ENCODE measurements at regions not wholly inside any gene's neighbourhood (a gene's known extent, or its start where the extent isn't known, plus 50 kb on each side); places are given as distances from the start of the nearest gene placed in this dataset.
"Not testable (repeated sequence)": the region's sequence is repeated elsewhere in the genome, so short reads cannot be mapped to it uniquely, and the experiment has no call there.

- DNase-seq (ENCODE audit: low read depth in 2 of 2, low spot score in 1 of 2): no peak
These were observed 147.4 kb downstream of the TENT5C start for GRCh38 chr1:117753232-117753631.

- no peak for DNase-seq (ENCODE audit: low read depth in 2 of 2, low spot score in 1 of 2)
These were observed 147.8 kb downstream of the TENT5C start for GRCh38 chr1:117753652-117754051.

- DNase-seq (ENCODE audit: low read depth in 2 of 2, low spot score in 1 of 2): peak in 1 of 2 donors; percentile 9
These were observed 148.5 kb downstream of the TENT5C start for GRCh38 chr1:117754061-117754969.

DNA sequence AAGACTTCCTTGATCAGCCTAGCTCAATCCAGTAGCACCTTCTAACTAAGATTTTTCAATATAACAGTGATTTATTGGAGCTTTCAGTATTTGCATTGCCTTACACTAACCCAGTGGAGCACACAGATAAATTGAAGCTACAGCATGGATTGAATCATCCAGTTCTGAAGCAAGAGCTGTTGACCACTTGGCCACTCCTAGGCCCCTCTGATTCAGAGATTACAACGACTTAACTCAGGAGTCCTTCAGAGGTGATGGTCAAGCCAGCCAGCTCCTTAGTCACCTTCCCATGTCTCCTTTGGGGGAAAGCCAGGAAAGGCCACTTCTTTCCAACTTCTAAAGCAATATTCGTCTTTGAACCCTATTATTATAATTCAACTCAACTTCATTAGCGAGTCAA is 151.8 kb downstream of the TENT5C start:
- DNase-seq (ENCODE audit: low read depth in 2 of 2, low spot score in 1 of 2): no peak

- DNase-seq (ENCODE audit: low read depth in 2 of 2, low spot score in 1 of 2): peak; percentile 42 to 47
These were observed 152.8 kb downstream of the TENT5C start for GRCh38 chr1:117758444-117759316.

DNA sequence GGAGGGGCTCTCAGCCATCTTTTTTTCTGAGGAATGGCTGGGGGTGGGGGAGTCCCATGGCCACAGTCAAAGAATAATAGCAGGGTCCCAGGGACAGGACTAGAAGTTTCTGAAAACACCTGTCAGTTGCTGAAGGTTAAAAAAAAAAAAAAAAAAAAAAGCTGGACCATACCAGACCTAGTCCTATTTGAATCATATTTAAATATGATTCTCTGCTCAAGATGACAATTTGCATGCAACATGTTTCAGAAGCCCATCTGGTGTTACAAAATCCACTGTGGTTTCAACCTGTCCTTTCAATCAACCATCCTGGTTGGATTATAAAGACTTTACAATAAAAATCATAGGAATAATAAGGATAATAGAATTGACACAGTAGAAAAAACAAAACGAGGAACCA is 153.7 kb downstream of the TENT5C start:
- DNase-seq (ENCODE audit: low read depth in 2 of 2, low spot score in 1 of 2): no peak

- no peak for DNase-seq (ENCODE audit: low read depth in 2 of 2, low spot score in 1 of 2)
These were observed 154.2 kb downstream of the TENT5C start for GRCh38 chr1:117760069-117760468.

DNA sequence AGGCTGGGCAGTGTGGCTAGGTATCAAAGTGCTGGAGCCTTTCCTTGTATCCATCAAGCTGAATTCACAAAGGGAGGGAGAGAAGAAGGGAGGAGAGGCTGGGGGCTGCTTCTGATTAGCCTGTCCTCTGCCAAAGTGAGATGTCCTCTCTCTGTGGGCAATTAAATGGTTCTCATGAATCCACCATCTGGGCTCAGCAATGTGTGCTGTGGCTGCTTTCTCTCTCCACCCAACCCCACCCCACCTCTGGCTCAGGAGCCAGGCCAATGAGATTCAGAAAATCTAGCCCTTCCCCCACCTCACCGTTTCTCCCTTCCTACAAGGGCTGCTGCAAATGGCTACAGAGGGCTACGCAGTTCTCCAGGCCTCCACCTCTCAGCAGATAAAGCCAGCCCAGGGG is 154.6 kb downstream of the TENT5C start:
- DNase-seq (ENCODE audit: low read depth in 2 of 2, low spot score in 1 of 2): no peak

GRCh38 chr1:117767756-117768155 is 161.7 kb downstream of the GDAP2 start:
- DNase-seq (ENCODE audit: low read depth in 2 of 2, low spot score in 1 of 2): not testable (repeated sequence)

DNA sequence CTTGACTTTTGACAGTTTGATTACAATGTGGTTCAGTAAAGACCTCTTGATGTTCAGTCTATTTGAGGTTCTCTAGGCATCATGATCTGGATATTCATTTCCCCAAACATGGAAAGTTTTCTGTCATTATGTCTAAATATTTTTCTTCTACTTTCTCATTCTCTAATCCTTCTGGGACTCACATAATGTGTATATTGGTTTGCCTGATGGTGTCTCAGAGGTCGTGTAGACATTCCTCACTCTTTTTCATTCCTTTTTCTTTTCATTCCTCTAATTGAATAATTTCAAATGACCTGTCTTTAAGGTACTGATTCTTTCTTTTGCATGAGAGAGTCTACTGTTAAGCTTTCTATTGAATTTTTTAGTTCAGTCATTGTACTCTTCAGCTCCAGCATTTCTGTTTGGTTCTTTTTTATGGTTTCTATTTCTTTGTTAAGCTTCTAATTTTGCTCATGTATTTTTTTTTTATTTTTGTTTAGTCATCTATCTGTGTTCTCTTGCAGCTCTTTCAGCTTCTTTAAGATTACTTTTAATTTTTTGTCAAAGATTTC is 158.4 kb downstream of the GDAP2 start:
- no peak for DNase-seq (ENCODE audit: low read depth in 2 of 2, low spot score in 1 of 2)

DNA sequence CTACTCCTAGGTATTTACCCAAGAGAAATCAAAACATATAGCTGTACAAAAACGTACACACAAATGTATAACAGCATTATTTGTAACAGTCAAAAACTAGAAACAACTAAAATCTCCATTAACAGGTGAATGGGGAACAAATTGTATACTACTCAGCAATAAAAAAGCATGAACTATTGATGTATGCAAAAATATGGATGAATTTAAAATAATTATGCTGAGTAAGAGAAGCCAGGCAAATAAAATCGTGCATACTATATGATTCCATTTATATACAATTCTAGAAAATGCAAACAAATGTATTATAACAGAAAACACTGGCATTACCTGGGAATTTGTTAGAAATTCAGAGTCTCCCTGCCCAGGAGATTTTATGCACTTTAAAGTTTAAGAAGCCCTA is 150.1 kb downstream of the GDAP2 start:
- DNase-seq (ENCODE audit: low read depth in 2 of 2, low spot score in 1 of 2): no peak

DNA sequence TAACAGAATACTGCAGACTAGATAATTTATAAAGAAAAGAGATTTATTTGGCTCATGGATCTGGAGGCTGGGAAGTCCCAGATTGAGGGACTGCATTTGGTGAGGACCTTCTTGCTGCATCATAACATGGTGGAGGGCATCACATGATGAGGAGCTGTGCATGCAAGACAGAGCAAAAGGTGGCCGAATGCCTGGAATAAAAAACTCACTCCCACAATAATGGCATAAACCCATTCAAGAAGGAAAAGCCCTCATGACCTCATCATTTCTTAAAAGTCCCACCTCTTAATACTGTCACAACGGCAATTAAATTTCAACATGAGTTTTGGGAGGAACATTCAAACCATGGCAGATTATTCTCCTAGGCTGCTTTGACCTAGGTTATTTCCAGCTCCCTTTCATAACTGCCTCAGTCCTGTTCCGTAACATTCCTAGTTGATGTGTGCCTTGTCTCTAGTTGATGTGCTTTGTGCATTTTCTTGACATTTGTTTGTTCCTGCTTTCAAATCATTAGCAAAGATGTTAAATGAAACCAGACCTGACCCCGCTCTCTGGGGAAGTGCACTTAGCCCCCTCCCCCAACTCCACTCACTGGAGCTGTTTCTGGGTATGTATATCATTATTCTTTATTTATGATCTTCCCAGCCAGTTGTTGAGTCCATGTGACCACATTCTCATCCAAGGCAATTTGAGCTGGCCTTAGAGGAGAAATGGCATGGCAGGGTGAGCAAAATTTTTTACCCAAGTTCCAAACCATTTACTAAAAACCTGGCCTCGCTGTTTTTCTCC is 148.5 kb downstream of the GDAP2 start:
- DNase-seq (ENCODE audit: low read depth in 2 of 2, low spot score in 1 of 2): no peak

- no peak for DNase-seq (ENCODE audit: low read depth in 2 of 2, low spot score in 1 of 2)
These were observed 147.4 kb downstream of the GDAP2 start for GRCh38 chr1:117782056-117782455.

DNA sequence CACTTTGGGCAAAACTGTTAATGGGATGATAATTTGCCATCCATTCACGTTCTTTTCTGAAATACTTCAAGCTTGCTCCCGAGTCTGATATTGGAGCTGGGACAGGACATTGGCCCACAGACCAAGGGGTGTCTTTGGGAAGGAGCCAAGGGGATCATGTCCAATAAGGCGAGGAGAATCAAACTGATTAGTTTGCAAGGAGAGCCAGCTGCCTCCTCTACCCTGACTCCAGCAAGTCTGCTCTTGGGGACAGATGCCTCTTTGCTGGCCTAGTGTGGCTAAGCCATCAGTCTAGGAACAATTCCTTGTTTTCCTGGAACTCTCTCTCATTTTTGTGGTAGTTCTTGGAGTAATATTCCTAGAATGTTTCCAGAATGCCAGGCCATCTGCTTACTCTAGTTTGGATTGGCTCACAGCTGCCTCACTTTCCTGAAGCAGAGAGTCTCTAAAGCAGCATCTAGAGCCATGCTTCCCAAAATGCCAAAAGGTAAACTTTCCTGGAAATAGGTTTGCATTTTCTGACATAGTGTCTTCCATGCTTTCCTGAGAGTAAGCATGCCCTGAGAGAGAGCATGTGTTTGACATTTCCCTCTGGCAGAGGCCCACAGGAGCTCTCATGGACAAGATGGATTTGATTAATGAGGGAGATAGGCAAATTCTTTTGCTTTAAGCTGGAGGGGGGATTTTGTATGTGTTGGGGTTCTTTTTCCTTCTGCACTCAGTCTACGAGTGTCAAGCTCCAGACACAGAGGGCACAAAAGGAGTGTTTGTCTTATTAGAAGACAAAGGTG is 145.6 kb downstream of the GDAP2 start:
- no peak for DNase-seq (ENCODE audit: low read depth in 2 of 2, low spot score in 1 of 2)

DNA sequence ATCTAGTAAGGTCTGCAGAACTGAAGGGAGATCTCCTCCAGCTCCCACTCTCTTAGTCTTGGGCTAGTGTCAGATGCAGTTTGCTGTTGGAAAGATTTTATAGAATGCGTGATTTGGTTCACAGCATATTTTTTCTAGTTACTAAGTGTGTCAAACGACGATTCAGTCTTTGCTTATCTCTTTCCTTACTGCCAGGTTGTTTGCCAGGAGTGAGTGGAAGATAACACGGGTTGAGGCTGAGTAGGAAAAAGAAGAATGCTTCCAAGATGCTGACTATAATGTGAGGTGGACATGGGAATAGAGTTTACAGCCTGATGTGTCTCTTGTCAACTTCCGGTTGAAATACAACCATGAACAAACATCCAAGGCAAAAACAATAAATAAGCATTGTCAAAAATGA is 141.4 kb downstream of the GDAP2 start:
- DNase-seq (ENCODE audit: low read depth in 2 of 2, low spot score in 1 of 2): no peak

DNA sequence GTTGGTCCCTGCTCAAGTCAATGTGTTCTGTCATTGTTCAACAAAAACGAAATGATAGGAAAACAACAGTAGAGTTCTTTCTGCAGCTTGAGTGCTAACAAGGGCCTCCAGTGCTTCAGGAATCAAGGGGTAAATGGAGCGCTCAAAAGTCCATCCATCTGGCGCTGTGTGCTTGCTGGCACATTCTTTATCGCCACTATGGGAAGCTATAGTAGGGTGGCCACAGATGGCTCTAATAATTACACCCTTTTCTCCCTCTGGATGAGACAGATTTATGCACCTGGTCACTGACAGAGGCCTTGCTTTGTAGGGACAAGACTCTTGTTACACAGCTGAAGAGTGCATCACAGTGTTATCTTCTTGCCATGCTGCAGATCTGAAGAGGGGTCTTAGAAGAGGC is 136.0 kb downstream of the GDAP2 start:
- no peak for DNase-seq (ENCODE audit: low read depth in 2 of 2, low spot score in 1 of 2)

DNA sequence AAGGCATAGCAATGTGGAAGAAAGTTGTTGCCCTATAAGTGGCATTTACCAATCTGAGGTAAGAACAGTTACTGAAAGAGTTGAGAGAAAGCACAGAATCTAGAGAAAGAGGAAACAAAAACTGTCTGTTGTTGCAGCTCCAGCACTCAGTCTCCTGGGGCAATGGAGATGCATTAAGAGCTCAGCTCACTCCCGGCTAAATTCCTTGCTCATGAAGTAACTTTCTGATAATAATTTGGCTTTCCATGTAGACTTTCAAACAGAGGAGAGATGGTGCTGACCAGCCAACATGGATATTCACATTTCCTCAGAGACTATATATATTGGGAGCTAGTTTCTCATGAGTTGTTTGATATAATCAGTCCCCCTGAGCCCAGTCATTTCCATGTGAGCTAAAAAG is 135.3 kb downstream of the GDAP2 start:
- DNase-seq (ENCODE audit: low read depth in 2 of 2, low spot score in 1 of 2): no peak

DNA sequence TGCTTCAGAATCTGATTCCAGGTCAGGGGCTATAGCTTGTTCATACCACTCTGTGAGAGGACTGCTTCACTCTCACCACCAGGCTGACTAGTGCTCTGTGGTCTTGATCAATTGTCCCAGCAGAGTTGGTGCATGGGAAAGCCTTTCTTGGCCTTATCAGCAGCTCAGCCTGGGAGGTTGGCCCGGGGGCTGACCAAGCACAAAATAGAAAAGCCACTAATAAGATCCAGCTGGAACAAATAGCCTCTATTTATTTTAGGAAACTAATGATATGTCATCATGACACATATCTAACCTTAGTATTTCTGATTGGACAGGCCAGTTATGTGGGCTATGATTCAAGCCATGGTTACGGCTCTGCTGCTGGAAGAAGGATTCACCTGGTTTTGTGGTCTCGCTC is 134.2 kb downstream of the GDAP2 start:
- no peak for DNase-seq (ENCODE audit: low read depth in 2 of 2, low spot score in 1 of 2)

GRCh38 chr1:117795792-117796191 is 133.6 kb downstream of the GDAP2 start:
- no peak for DNase-seq (ENCODE audit: low read depth in 2 of 2, low spot score in 1 of 2)

GRCh38 chr1:117796226-117796625 is 133.2 kb downstream of the GDAP2 start:
- DNase-seq (ENCODE audit: low read depth in 2 of 2, low spot score in 1 of 2): no peak

Data from stimulated activated CD8-positive, alpha-beta memory T cell treated with anti-CD3 and anti-CD28 coated beads, Interleukin-4, amount 100 ng/mL, for 1 hour (primary cell).